Stimulated activated CD8-positive, alpha-beta memory T cell treated with anti-CD3 and anti-CD28 coated beads, Interleukin-7, amount 100 ng/mL, for 24 hours (primary cell): ENCODE measurements at regions not wholly inside any gene's neighbourhood (a gene's known extent, or its start where the extent isn't known, plus 50 kb on each side); places are given as distances from the start of the nearest gene placed in this dataset.
"Not testable (repeated sequence)": the region's sequence is repeated elsewhere in the genome, so short reads cannot be mapped to it uniquely, and the experiment has no call there.

Source experiments
- DNase-seq: peaks from one replicate; pipeline ENCODE4 v3.0.0-alpha.2; 2020; ENCODE audit warnings: low read depth

DNA sequence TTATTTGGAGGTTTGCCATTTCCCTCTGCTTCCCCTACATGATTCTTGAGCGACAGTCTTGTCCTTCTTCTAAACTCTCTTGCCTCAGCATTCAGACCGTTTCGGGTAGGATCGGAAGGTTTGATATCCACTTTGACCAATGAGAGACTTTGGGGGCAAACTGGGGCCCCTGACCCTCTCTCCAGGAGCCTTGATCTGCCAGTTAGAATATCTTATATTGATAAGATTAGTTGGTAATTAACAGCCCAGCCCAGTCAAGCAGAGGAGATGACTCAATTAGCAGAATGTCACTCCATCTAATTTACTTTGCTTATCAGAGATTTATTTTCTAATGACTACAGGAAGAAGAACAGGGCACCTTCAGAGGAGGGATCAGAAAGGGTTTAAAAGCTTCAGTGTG, 532.8 kb downstream of the XYLT1 start:
- no peak for DNase-seq

DNA sequence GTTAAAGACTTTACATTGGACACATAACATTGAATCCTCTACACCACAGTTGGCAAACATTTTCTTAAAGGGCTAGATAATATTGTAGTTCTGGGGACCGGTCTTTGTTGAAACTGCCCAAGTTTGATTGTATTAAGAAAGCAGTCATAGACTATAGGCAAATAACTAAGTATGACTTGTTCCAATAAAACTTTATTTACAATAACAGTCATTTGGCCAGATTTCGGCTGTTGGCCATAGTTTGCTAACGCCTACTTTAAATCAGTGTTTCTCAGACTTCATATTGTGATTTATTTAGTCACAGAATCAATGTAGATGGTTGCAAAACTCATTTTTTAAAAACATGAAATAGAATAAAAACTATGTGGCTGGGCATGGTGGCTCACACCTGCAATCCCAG, 531.8 kb downstream of the XYLT1 start:
- no peak for DNase-seq

DNA sequence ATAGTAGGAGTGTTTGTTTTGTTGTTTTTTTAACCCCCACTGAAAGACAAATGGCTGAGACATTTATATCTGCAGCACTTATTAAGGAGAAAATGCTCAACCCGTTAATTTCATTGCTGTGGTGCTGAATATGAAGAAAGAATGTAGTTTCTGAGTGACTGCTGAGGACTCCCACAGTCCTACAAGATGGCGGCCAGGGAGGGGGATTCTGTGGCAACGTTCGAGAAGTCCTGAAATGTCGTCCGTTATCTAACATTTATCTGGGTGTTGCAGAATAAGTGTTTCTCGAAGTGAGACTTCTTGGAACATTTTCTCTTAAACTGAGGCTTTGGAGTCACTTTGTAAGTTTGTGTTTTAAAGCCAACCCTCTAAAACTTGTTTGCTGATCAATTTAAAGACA, 530.4 kb downstream of the XYLT1 start:
- no peak for DNase-seq

DNA sequence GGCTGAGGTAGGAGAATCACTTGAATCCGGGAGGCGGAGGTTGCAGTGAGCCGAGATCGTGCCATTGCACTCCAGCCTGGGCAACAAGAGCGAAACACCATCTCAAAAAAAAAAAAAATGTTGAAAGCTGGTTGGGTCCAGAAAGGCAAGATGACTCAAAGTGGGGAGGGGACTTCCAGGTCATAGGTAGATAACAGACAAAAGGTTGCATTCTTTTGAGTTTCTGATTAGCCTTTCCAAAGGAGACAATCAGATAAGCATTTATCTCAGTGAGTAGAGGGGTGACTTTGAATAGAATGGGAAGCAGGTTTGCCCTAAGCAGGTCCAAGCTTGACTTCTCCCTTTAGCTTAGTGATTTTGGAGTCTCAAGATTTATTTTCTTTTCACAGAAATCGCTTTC, 527.9 kb downstream of the XYLT1 start:
- not testable (repeated sequence) for DNase-seq

DNA sequence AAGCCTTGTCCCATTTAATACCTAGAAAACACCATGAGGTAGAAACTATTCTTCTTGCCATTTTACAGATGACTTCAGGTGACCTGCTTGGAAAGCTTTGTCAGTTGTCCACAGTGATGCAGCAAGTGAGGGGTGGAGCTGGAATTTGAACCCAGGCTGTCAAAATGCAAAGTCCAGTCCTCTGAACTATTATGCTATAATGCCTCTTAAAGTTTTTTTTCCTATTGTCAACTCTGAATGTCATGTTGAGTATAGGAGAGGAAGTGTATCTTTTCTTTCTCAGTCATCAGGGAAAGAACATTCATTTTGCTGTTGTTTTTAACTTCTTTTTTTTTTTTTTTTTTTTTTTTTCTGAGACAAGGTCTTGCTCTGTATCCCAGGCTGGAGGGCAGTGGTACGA, 525.6 kb downstream of the XYLT1 start:
- DNase-seq: no peak

DNA sequence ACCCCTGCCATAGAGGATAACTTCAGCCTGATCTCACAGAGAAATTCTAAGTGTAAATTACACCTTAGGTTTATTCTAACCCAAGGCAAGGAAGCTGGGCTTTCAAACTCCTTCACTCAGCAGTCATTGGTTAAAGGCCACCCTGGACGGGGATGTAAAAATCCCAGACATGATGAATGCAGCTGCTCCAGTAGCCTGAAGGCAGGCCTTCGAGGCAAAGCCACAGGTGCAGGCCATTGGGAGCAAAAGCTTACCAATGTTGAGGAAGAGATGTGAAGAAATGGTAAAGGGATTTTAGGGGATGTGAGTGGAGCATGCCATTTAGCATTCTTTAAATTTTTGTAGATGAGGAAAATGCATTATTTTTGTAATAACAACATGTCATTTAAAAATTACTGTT, 514.4 kb downstream of the XYLT1 start:
- no peak for DNase-seq

DNA sequence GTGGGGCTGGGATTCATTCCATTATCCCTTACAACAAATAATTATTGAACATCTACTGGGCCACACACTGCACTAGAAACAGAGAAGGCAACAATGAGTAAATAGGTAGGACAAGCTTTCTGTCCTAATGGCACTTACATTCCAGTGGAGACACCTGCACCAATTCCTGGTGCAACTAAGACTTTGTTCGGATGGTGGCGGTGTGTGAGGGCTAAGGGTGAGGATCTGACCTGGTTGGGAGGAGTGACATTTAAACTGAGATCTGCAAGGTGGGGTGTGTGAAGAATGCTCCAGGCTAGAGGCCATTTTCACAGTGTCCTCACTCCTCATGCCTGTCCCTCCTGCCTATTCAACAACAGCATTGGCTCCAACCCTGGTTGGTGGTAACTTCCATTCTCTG, 510.0 kb downstream of the XYLT1 start:
- DNase-seq: no peak

DNA sequence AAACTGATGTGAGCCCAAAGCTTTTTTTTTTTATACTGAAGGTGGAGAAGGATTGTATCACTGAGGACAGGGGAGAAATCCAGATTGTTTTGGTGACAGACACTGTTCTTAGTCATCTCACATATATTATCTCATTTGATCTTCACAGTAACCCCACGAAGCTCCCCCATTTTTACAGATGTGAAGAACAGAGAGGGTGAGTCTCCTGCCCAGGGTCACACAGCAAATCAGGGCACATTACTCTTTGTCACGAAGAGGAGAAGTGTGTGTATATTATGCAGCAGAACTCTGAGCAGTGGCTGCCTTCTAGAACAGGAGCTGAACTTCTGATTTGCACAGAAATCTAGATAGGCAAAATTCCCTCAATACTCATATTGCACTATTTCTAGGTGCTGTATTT, 504.3 kb downstream of the XYLT1 start:
- no peak for DNase-seq

DNA sequence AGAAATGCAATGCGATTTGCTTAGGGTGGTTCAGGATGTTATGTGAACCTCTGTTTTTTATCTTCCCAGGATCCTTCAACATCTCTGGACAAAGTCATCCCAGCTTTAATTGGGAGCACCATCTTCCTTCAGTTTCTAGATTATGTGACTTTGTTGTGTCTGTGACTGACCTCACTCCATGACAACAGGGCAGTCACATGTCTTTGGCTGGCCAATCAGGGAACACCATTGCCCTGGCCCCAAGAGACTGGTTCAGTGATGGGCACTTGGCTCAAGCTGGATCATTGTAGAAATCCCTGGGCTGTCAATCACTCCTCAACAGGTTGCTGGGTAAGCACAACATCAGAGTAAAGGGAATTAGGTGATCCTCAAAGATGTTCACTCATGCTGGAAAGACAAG, 499.7 kb downstream of the XYLT1 start:
- DNase-seq: no peak

DNA sequence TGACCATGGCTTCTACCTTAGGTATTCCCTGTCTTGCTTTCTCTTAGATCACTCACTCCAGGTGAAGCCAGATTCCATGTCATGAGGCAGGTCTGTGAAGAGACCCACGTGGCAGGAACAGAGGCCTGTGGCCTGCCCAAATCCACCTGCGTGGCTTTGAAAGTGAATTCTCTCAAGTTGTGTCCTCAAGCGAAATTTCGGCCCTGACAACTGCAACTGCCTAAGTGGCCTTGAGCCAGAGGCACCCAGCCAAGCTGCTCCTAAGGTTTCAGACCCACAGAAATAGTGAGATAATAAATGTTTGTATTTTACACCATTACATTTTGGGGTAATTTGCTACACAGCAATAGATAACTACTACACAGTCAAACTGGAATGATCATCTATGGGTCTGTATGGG, 497.9 kb downstream of the XYLT1 start:
- no peak for DNase-seq

DNA sequence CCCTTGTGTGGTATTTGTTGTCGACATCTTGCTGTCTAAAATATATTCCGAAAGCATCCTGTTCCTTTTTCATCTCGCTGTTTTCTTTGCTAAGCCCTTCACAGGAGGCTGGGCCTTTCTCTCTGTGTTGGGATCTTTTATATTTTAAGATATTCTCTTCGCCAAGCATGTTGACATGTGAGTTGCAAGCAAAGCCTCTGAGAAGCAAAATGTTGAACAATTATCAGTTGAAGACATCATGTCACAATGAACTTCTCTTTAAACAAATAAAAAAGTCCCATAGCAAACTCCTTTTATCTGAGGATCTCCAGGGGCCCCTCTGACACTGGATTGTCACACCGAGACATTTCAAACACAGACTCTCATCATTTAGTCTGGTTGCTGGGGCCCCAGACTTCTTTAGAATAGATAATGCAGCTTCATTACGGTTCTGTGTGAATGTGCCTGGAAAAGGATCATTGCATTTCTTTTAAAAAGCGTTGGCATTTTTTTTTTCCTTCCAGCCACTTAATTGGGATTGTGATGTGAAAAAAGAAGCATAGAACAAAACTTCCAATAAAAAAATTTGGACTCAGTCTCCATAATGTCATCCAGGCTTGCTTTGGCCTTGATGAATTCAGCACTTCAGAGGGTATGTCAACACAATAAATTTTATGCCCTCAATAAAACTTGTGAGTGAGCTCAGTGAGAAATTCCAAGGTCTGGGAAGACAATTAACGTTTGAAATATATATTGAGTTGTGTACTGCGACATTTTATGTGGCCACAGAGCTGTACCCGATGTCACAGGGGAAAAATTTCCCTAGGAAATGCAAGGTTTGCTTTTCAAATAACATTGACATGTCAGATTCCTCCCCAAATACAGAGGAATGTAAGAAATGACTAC, 496.8 kb downstream of the XYLT1 start:
- DNase-seq: no peak

DNA sequence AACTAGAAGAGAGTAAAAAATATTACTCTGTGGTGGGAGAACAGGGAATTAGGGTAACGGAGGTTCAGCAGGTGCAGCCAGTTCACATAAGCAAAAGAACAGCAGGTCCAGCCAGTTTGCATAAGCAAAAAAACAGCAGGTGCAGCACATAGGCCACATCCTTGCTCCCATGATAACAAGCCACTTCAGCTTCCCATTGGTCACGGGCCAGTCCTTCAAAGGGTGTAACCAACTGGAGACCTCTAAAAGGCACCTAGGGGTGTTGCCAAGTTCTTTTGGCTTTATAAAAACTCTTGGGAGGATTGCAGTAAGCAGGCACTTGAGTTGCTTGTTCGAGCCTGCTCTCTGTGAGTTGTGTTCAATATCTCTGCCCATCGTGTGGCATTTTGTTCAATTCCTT, 488.1 kb downstream of the XYLT1 start:
- no peak for DNase-seq

DNA sequence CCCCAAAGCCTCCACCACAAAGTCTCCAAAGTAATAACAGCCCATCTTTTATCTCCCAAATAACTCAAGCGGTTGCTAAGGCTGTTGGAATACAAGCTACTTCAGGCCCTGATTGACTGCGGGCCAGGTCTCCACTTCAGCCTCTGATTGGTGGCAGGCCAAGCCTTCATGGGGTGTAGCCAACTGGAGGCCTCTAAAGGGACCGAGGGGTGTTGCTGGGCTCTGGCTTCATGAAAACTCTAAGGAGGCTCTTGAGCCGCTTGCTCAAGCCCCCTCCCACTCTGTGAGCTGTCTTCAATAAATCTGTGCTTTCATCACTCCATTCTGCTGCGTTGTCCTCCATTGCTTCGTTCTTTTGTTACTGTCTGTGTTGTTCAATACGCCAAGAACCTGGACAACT, 487.2 kb downstream of the XYLT1 start:
- no peak for DNase-seq

DNA sequence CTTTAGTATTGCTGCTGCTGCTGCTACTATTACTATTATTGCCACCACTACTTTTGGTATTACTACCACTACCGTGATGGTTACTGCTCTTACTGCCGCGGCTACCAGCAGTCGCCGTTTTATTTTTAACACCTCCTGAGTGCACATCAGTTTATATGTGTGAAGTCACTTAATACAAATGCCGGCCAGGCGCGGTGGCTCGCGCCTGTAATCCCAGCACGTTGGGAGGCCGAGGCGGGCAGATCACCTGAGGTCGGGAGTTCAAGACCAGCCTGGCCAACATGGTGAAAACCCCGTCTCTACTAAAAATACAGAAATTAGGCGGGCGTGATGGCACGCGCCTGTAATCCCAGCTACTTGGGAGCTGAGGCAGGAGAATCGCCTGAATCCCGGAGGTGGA, 486.7 kb downstream of the XYLT1 start:
- DNase-seq: not testable (repeated sequence)

DNA sequence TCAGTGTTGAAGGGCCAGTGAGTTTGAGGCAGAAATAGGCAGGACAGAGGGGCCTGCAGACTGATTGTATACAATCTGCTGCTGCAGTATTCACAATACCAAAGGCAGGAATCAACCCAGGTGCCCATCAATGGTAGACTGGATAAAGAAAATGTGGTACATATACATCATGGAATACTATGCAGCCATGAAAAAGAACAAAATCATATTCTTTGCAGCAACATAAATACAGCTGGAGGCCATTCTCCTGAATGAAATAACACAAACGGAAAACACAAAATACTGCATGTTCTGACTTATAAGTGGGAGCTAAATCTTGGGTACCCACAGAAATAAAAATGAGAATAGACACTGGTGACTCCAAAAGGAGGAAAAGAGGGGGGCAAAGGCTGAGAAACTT, 485.1 kb downstream of the XYLT1 start:
- no peak for DNase-seq

DNA sequence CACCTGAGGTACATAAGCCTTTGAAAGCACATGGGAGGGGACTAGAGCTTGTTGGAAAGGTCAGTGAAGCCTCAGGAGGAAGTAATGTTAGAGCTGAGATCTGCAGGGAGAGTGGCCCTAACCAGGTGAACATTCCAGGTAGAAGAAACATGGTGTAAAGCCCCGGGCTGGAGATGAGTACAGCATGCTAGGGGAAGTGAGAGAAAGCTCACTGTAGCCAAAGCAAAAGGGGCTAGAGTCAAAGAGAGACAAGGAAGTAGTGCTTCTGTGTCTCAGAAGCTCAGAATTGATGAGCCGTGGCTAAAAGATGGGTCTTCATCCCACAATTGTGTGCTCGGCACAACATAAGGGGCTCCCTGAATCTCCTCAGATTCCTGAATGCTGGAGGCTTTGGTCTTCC, 481.8 kb downstream of the XYLT1 start:
- DNase-seq: no peak

DNA sequence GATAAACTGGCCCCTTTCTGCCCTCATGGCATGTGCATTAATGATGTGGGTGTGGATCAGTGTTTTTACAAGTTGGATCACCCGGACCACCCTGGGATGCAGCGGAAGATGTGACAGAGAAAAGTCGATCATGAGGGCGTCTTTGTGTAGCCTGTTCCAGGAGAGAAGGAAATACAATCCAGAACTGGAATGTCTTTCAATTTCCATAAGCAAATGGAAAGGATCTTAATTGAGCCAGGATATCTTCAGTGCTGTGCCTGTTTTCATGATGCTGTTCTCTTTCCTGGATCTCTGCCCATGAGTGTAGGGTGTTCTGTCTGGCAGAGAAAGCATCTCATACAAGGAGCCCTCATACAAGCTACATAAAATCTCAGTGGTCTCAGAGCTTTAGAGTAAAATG, 481.4 kb downstream of the XYLT1 start:
- no peak for DNase-seq

DNA sequence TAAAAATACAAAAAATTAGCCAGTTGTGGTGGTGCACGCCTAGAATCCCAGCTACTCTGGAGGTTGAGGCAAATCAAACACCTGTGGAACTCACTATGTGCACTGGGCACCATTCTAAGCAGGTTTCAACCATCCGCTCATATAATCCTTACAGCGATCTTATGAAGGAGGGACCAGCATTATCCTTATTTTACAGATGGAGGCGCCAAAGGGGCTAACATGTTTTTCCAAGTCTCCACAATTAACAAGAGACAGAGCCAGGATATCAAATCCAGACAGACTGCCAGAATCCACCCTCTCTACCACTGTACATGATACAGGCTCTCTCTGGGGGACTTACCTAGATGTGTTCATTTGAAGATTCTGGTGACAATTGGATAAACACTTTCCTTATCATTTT, 479.0 kb downstream of the XYLT1 start:
- DNase-seq: no peak

DNA sequence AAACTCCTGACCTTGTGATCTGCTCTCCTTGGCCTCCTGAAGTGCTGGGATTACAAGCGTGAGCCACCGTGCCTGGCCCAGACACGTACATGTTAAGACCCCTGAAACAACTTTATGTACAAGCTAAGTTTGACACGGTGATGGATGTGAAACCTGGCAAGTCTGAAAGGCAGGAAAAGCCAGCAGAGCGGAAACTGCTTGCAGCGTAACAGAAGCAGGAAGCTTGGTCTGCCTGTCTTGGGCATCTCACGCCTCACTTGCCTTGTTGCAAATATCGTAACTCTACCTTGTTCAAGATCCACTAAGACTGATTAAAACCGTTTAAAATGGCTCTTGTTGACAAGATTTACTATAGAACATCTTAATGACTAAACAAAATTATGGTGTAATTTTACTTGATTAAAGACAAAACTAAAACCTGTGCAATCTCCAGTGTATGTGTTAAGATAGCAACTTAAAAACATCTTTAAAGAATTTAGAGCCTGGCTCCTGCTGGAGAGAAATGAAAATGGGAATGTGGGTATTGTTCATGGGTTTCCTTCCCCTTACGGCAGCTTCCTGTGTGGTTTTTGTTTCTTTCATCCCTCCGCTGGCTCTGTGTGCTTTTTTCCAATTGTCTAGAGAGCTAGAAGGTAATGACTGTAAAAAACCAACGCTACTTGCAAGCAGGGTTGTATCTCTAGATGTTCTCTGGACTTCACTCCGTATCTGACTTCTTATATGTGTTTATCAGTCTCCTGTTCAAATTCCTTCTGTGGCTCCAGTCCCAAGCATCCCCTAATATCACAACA, 477.6 kb downstream of the XYLT1 start:
- no peak for DNase-seq

DNA sequence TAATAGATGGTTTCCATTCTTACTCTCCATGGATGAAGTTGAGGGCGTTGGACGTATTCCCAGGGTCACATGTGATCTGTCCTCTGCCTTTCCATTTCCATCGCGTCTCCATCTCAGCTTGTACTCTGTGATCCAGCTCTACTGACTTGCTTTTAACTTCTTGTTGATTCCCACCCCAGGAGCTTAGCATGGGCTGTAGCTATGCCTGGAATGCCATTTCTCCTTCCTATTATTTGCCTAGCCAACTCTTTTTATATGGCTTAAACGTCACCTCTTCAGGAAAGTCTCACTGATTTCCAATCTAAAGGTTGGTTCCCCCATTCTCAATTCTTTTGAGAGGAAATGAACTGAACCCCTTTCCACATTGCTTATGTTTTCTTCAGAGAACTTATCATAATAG, 475.9 kb downstream of the XYLT1 start:
- DNase-seq: no peak

DNA sequence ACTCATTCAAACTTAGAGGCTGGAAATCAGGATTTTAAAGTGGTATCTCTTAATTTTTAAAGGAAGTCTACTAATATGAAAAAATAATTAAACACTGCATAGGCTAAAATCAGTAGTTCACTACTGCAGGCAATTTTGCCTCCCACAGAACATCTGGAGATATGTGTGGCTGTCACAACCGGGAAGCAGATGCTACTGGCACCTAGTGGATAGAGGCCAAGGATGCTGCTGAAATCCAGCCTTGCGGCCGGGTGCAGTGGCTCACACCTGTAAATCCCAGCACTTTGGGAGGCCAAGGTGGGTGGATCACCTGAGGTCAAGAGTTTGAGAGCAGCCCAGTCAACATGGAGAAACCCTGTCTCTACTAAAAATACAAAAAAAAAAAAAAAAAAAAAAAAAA, 473.9 kb downstream of the XYLT1 start:
- DNase-seq: no peak

DNA sequence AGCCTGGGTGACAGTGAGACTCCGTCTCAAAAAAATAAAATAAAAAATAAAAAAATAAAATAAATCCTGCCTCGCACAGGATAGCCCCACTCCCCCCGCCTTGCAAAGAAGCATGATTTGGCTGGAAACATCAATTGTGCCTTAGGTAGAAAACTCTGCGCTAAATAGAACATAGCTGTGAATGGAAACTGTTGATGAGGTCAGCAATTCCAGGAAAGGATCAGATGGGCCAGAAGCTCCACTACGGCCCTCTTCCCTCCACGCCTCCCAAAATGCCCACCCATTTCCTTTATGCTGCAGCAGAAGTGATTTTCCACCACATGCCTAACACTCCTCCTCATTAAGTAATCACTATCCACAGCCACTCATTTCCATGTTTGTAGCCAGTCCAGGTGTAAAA, 473.4 kb downstream of the XYLT1 start:
- no peak for DNase-seq

DNA sequence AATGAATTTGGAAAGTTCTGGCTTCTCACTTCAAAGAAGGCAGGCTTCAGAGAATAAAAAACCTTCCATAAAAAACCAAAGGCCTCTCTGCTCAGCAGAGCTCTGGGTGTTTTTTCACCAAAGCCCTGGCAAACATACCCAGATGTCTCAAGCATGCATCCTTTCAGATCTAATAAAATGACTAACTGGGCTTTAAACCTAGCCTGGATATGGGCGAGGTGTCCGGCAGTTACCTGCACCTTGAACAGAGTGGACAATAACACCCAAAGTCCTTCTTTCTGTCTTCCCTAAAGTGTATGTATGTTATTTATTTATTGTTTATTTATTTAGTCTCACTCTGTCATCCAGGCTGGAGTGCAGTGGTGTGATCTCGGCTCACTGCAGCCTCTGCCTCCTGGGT, 469.3 kb downstream of the XYLT1 start:
- no peak for DNase-seq

DNA sequence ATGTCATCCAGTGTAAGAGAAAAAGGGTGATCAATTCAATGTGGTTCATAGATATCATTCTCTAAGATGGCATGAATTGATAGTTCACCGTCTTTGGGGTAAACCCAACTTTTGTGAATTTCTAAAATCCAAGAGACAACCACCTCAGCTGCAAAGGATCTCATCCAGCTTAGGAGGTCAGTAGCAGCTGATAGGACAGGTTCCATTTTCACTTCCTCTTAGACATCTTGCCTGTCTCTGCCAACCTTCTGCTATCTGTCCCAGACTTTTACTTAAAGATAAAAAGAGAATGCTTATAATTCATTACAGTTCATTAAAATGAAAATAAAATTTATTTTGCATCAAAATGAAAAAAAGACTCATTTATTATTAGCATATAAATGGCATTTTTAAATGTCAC, 468.2 kb downstream of the XYLT1 start:
- no peak for DNase-seq
